ENCODE measurements at regions not wholly inside any gene's neighbourhood (a gene's known extent, or its start where the extent isn't known, plus 50 kb on each side); places are given as distances from the start of the nearest gene placed in this dataset.
A peak's percentile ranks its signal among the peaks of the same experiment; 100 is the strongest.

- Histone ChIP-seq H3K56ac (ENCODE audit: extremely low read depth, insufficient read depth, low read length) (no peak overlapping the region), H2AFZ (replicated peaks; ENCODE audit: low read length, poor library complexity) (no peak overlapping the region), H3K18ac (ENCODE audit: low read depth, low read length) (no peak overlapping the region), H3K9me1 (ENCODE audit: insufficient read depth, low read length) (no peaks in the 10 kb centered on the region), H3K4me1 (ENCODE audit: control insufficient read depth, insufficient read depth, low read length) (no peaks in the 10 kb centered on the region; the same call in 1 of the 2 replicates), H2BK5ac (ENCODE audit: low read depth, low read length, poor library complexity, severe bottlenecking) (peak overlapping the region; percentile 86), H3K4me2 (ENCODE audit: low read depth, low read length) (peak overlapping the region; percentile 89), H2AK9ac (replicated peaks; ENCODE audit: low read depth, low read length, poor library complexity) (no peak overlapping the region), H4K8ac (ENCODE audit: low read depth in 2 of 2, low read length in 2 of 2) (peak overlapping the region; percentile 60 to 81; a peak in 2 of 4 replicates), H3K36me3 (ENCODE audit: control insufficient read depth, insufficient read depth, low read length) (peaks cover 2% of the 10 kb centered on the region; the same call in 1 of the 2 replicates), H2BK15ac (ENCODE audit: low read depth, low read length) (no peak overlapping the region), H4K5ac (ENCODE audit: low read depth, low read length) (no peak overlapping the region), H3K23ac (ENCODE audit: low read depth, low read length) (peak overlapping the region; percentile 81; the same call in 1 of the 2 replicates), H3K27ac (ENCODE audit: insufficient read depth, low read length) (peak overlapping the region; percentile 11; the same call in 1 of the 2 replicates), H4K20me1 (ENCODE audit: insufficient read depth, low read length) (peaks cover 10% of the 10 kb centered on the region; the same call in 1 of the 2 replicates), H4K91ac (ENCODE audit: insufficient read depth, low read depth, low read length) (no peak overlapping the region), H2BK20ac (ENCODE audit: low read depth, low read length) (no peak overlapping the region), H3K4ac (ENCODE audit: low read depth, low read length) (peak overlapping the region; percentile 85; the same call in 1 of the 2 replicates), H3K4me3 (ENCODE audit: insufficient read depth, low read depth, low read length) (peak overlapping the region; percentile 72), H3K27me3 (ENCODE audit: control insufficient read depth, insufficient read depth, low read length) (no peaks in the 10 kb centered on the region), H2AK5ac (ENCODE audit: low read depth, low read length) (no peak overlapping the region), H2BK120ac (ENCODE audit: low read depth, low read length) (no peak overlapping the region), H3K79me1 (ENCODE audit: low read depth in 1 of 2, low read length in 2 of 2) (peaks cover 7 to 40% of the 10 kb centered on the region in 2 experiments), H3K9ac (ENCODE audit: low read depth, low read length) (peak overlapping the region; percentile 79; the same call in 1 of the 2 replicates), H3K14ac (replicated peaks; ENCODE audit: low read depth, low read length) (no peak overlapping the region; the same call in none of the 2 replicates), H3K9me3 (ENCODE audit: control insufficient read depth, insufficient read depth, low read length) (no peaks in the 10 kb centered on the region)
- dilution Hi-C loops (cut with HindIII; ENCODE audit: low sequenced_read_pairs, unreplicated experiment), result no loop called here
- WGBS, 2 experiments (ENCODE audit: extremely low coverage in 2 of 2, insufficient read length in 1 of 2), result no CpG with 5 or more reads among the region's 2 CpGs
- ATAC-seq (ENCODE audit: low read depth) (no peak), DNase-seq (no peak)
- ChIA-PET POLR2A (ENCODE audit: unreplicated experiment) (interaction anchor here (0.6 kb wide), 1 partner anchor 258 kb away, joined by 3 read pairs; no protein-coding TSS in a partner anchor), CTCF (interaction anchor here (0.6 to 1.2 kb wide), 2 partner anchors 42 to 1178 kb away, joined by 3 to 5 read pairs; no protein-coding TSS in a partner anchor)
- in situ Hi-C loops (cut with MboI; ENCODE audit: low sequenced_read_pairs), result no loop called here
- BruUV-seq (replicated peaks), result no TSS peak
- intact Hi-C loops (cut with micrococcal nuclease), result no loop called here
- no peak for TF ChIP-seq USF2 (IDR thresholded peaks at IDR 0.05; ENCODE audit: low read depth, low read length)
- TF ChIP-seq MXI1 (IDR thresholded peaks at IDR 0.05; ENCODE audit: borderline replicate concordance, low read depth, low read length), result no peak
- no peak for TF ChIP-seq BHLHE40 (IDR thresholded peaks at IDR 0.05; ENCODE audit: low read depth, low read length)
- no peak for TF ChIP-seq CEBPB (IDR thresholded peaks at IDR 0.05; ENCODE audit: low read depth, low read length)
- no peak for TF ChIP-seq POLR2A (IDR thresholded peaks at IDR 0.05; ENCODE audit: low read depth, low read length)
- no peak for TF ChIP-seq FOS (IDR thresholded peaks at IDR 0.05; ENCODE audit: low read depth, low read length)
- no peak for TF ChIP-seq MAZ (IDR thresholded peaks at IDR 0.05; ENCODE audit: borderline replicate concordance, low read depth, low read length)
- no peak for TF ChIP-seq CTCF (conservative IDR thresholded peaks at IDR 0.05; ENCODE audit: low read depth, low read length)
- no peak for TF ChIP-seq RAD21 (IDR thresholded peaks at IDR 0.05; ENCODE audit: low read length)
- no peak for TF ChIP-seq ELK1 (IDR thresholded peaks at IDR 0.05; ENCODE audit: borderline replicate concordance, low read depth, low read length)
- no peak for TF ChIP-seq CHD1 (IDR thresholded peaks at IDR 0.05; ENCODE audit: low read depth, low read length)
- no peak for TF ChIP-seq RCOR1 (IDR thresholded peaks at IDR 0.05; ENCODE audit: insufficient replicate concordance, low read length)
- no peak for TF ChIP-seq RFX5 (IDR thresholded peaks at IDR 0.05; ENCODE audit: low read depth, low read length)
- TF ChIP-seq SMC3 (IDR thresholded peaks at IDR 0.05; ENCODE audit: low read depth, low read length), result no peak
- TF ChIP-seq MAFK (IDR thresholded peaks at IDR 0.05; ENCODE audit: low read depth, low read length), result no peak
Observed at GRCh38 chr6:4017058-4017739, 61.7 kb downstream of the FAM217A start.

Data from IMR-90 (cell line).